Nephron (organoid): ENCODE measurements at regions not wholly inside any gene's neighbourhood (a gene's known extent, or its start where the extent isn't known, plus 50 kb on each side); places are given as distances from the start of the nearest gene placed in this dataset.
"Not testable (repeated sequence)": the region's sequence is repeated elsewhere in the genome, so short reads cannot be mapped to it uniquely, and the experiment has no call there.

ENCODE experiments used
- H3K27ac Mint-ChIP-seq, 3 experiments: 2 replicates each; pipeline ENCODE4 v1.8.0; 2020; ENCODE audit warnings: mixed read lengths in 3 of 3, mild to moderate bottlenecking in 2 of 3, moderate library complexity in 1 of 3
- H3K27me3 Mint-ChIP-seq: 2 replicates; pipeline ENCODE4 v1.8.0; 2021; ENCODE audit warnings: low read depth, mild to moderate bottlenecking, moderate library complexity, mixed read lengths
- H3K36me3 Mint-ChIP-seq: 2 replicates; pipeline ENCODE4 v1.8.0; 2020; ENCODE audit warnings: low read depth, mixed read lengths
- H3K4me1 Mint-ChIP-seq: 2 replicates; pipeline ENCODE4 v1.8.0; 2020; ENCODE audit warnings: mixed read lengths
- H3K4me3 Mint-ChIP-seq, 3 experiments: 2 replicates each; pipeline ENCODE4 v1.8.0; 2020; ENCODE audit warnings: mild to moderate bottlenecking in 3 of 3, mixed read lengths in 3 of 3, moderate library complexity in 2 of 3
- H3K9me3 Mint-ChIP-seq: 2 replicates; pipeline ENCODE4 v1.8.0; 2020; ENCODE audit warnings: mixed read lengths
- TF ChIP-seq, protein P1 (sequence below), 3 experiments: fragments of 200-600 bp; sonication (generic); IDR thresholded peaks; one replicate each; pipeline ENCODE4 v1.5.0; 2021; ENCODE audit warnings: antibody characterized with exemption in 3 of 3; ENCODE audit not compliant: unreplicated experiment in 3 of 3

DNA sequence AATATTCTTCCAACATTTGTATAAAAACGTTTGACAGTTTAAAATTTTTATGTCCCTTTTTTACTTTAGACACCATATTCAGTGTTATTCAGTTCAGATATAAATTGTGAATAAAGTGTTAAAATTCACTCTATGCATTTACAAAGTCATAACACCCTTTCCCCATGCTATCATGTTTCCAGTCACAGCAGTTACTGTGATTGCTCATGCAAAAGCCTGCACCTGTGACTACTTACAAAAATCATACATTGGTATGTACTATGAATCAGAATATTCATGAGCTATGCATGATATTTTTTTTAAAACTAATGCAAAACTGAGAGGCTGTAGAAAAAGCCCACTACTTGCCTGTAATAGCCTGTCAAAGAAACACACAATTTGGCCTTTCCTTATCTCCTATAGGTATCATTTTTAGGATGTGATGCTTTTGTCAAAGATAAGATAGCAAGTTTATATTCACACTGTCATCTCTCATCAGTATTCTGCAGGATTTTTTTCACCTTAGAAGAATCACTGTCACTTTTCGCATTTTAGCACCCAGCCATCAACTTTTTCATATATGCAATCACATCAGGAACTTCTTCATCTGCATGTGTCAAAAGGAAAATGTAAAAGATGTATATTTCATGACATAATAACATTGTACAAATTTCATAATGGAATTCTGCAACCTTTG is 443.2 kb downstream of the C12orf50 start:
- Mint-ChIP-seq H3K4me3 (no peak overlapping the region), H3K36me3 (no peaks in the 10 kb centered on the region), H3K27me3 (no peaks in the 10 kb centered on the region), H3K9me3 (peaks cover 9% of the 10 kb centered on the region), H3K27ac (no peak overlapping the region), H3K4me1 (no peaks in the 10 kb centered on the region)
- TF ChIP-seq, protein P1, sequence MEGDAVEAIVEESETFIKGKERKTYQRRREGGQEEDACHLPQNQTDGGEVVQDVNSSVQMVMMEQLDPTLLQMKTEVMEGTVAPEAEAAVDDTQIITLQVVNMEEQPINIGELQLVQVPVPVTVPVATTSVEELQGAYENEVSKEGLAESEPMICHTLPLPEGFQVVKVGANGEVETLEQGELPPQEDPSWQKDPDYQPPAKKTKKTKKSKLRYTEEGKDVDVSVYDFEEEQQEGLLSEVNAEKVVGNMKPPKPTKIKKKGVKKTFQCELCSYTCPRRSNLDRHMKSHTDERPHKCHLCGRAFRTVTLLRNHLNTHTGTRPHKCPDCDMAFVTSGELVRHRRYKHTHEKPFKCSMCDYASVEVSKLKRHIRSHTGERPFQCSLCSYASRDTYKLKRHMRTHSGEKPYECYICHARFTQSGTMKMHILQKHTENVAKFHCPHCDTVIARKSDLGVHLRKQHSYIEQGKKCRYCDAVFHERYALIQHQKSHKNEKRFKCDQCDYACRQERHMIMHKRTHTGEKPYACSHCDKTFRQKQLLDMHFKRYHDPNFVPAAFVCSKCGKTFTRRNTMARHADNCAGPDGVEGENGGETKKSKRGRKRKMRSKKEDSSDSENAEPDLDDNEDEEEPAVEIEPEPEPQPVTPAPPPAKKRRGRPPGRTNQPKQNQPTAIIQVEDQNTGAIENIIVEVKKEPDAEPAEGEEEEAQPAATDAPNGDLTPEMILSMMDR (IDR thresholded peaks at IDR 0.05; ENCODE audit: unreplicated experiment in 3 of 3) = no peak

DNA sequence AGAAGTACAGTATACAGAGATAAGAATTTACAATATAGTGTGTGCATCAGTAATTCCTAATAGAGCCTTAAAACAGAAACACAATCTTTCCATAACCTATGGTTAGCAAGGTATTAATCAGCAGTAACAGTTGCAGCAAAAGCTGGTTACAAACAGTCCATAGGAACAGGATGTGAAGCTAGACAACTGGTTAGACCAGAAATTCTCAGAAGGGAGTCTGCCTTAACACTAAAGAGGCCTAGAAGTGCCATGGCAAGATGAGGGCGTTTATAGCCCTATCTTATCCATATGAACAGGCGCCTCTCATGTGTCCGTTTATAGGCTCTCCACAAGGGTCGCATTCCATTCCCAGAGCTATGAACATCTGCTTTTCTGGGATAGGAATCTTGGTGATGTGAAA is 450.1 kb downstream of the C12orf50 start:
- H3K27me3 Mint-ChIP-seq = not testable (repeated sequence)

DNA sequence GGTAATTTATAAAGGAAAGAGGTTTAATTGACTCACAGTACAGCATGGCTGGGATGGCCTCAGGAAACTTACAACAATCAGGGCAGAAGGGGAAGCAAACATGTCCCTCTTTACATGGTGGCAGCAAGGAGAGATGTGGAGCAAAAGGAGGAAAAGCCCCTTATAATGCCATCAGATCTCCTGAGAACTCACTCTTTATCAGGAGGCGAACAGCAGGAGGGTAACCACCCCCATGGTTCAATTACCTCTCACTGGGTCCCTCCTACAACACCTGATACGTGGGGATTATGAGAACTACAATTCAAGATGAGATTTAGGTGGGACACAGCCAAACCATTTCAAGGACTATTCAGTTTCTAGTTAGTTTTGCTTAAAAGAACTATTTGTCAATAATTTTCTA is 453.3 kb downstream of the C12orf50 start:
- Mint-ChIP-seq H3K4me3 (no peak overlapping the region), H3K36me3 (no peaks in the 10 kb centered on the region), H3K4me1 (no peaks in the 10 kb centered on the region), H3K27me3 (no peaks in the 10 kb centered on the region), H3K9me3 (peaks cover 9% of the 10 kb centered on the region), H3K27ac (no peak overlapping the region)
- TF ChIP-seq, protein P1 (IDR thresholded peaks at IDR 0.05; ENCODE audit: unreplicated experiment in 3 of 3) = no peak

More for the DNA sequence above, 450.1 kb downstream of the C12orf50 start:
- H3K4me3 Mint-ChIP-seq, H3K4me1 Mint-ChIP-seq, H3K36me3 Mint-ChIP-seq, H3K27ac Mint-ChIP-seq: not testable (repeated sequence)
- peaks cover 17% of the 10 kb centered on the region for H3K9me3 Mint-ChIP-seq

- H3K27ac Mint-ChIP-seq, H3K4me1 Mint-ChIP-seq, H3K36me3 Mint-ChIP-seq, H3K9me3 Mint-ChIP-seq, H3K4me3 Mint-ChIP-seq, H3K27me3 Mint-ChIP-seq: not testable (repeated sequence)
Observed at GRCh38 chr12:87566918-87567317, 462.3 kb downstream of the C12orf50 start.

DNA sequence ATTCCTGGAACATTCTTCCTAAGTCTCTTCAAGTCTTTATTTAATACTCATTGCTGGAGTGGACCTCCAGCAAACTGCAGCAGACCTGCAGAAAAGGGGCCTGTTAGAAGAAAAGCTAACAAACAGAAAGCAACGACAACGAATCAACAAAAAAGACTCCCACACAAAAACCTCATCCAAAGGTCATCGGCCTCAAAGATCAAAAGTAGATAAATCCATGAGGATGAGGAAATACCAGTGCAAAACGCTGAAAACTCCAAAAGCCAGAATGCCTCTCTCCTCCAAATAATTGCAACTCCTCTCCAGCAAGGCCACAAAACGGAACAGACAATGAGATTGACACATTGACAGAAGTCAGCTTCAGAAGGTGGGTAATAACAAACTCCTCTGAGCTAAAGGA is 472.2 kb downstream of the C12orf50 start:
- Mint-ChIP-seq H3K4me3 (no peak overlapping the region), H3K27ac (no peak overlapping the region), H3K9me3 (peaks cover 18% of the 10 kb centered on the region), H3K36me3 (no peaks in the 10 kb centered on the region), H3K4me1 (no peaks in the 10 kb centered on the region), H3K27me3 (no peaks in the 10 kb centered on the region)
- TF ChIP-seq, protein P1 (IDR thresholded peaks at IDR 0.05; ENCODE audit: unreplicated experiment in 3 of 3) = no peak

DNA sequence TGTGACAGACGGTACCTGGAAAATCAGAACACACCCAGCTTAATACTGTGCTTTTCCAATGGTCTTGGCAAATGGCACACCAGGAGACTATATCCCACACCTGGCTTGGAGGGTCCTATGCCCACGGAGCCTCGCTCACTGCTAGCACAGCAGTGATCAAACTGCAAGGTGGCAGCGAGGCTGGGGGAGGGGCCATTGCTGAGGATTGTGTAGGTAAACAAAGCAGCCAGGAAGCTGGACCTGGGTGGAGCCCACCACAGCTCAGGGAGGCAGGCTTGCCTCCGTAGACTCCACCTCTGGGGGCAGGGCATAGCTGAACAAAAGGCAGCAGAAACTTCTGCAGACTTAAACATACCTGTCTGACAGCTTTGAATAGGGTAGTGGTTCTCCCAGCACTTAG is 498.0 kb downstream of the C12orf50 start:
- Mint-ChIP-seq H3K4me1 (peaks cover 15% of the 10 kb centered on the region), H3K9me3 (peaks cover 20% of the 10 kb centered on the region)
- H3K4me3 Mint-ChIP-seq, H3K36me3 Mint-ChIP-seq, H3K27ac Mint-ChIP-seq, H3K27me3 Mint-ChIP-seq: not testable (repeated sequence)

DNA sequence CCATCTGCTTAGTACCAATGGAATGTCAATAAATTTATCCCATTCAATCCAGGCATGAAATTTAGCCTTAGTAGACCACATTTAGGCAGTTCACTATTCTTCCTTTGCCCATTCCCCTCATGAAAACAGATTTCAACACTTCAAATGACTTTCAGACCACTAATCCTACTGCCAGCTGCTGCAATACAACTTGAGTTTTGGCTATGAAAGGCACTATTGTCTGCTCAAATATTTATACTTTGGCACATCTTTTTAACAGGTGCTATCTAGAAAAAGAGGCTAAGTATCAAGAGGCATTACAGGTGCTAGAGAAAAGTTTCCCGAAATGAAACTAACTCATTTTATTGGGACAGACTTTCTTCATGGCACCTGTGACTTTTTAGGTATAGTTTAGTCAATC is 499.8 kb downstream of the C12orf50 start:
- no peak overlapping the region for H3K4me3 Mint-ChIP-seq
- peaks cover 15% of the 10 kb centered on the region for H3K4me1 Mint-ChIP-seq
- no peak overlapping the region for H3K27ac Mint-ChIP-seq
- no peaks in the 10 kb centered on the region for H3K27me3 Mint-ChIP-seq
- no peaks in the 10 kb centered on the region for H3K36me3 Mint-ChIP-seq
- peaks cover 20% of the 10 kb centered on the region for H3K9me3 Mint-ChIP-seq
- TF ChIP-seq, protein P1 (IDR thresholded peaks at IDR 0.05; ENCODE audit: unreplicated experiment in 3 of 3) = no peak
